Gastrocnemius medialis (tissue), 4 donors: ENCODE measurements at regions not wholly inside any gene's neighbourhood (a gene's known extent, or its start where the extent isn't known, plus 50 kb on each side); places are given as distances from the start of the nearest gene placed in this dataset.
A peak's percentile ranks its signal among the peaks of the same experiment; 100 is the strongest.

Experiments used
- ATAC-seq, 2 donors: fragments of 150-250 bp; one replicate each; pipeline ENCODE4 v1.9.1; 2016
- DNase-seq, 2 donors: peaks; one replicate each; pipeline ENCODE4 v3.0.0-alpha.2; 2019
- H3K27ac ChIP-seq, 4 donors: fragments of 200-600 bp; sonication (generic); 1 replicate in 1 of 4; 2 replicates in 3 of 4; pipeline ENCODE4 v1.5.1; 2016 to 2018; ENCODE audit warnings: mild to moderate bottlenecking in 2 of 4, moderate library complexity in 1 of 4
- H3K27me3 ChIP-seq, 3 donors: fragments of 200-600 bp; sonication (generic) in 2 of 3; 1 replicate in 1 of 3; 2 replicates in 2 of 3; pipeline versions ENCODE4 v1.5.1 to v1.6.0; 2016 to 2019; ENCODE audit warnings: mild to moderate bottlenecking in 1 of 3, moderate library complexity in 1 of 3
- H3K36me3 ChIP-seq, 2 donors: fragments of 200-600 bp; sonication (generic) in 1 of 2; one replicate each; pipeline ENCODE4 v1.5.1; 2017 to 2018
- H3K4me1 ChIP-seq, 2 donors: fragments of 200-600 bp; sonication (generic) in 1 of 2; one replicate each; pipeline ENCODE4 v1.5.1; 2016 to 2017; ENCODE audit warnings: mild to moderate bottlenecking in 2 of 2
- H3K4me3 ChIP-seq, 4 donors: fragments of 200-600 bp; sonication (generic) in 3 of 4; 1 replicate in 1 of 4; 2 replicates in 3 of 4; pipeline ENCODE4 v1.5.1; 2016 to 2019; ENCODE audit warnings: mild to moderate bottlenecking in 2 of 4
- H3K9me3 ChIP-seq, 3 donors: fragments of 200-600 bp; sonication (generic) in 2 of 3; 1 replicate in 1 of 3; 2 replicates in 2 of 3; pipeline ENCODE4 v1.5.1; 2016 to 2019
- POLR2A ChIP-seq, 2 donors: fragments of 450-650 bp; IDR thresholded peaks; one replicate each; pipeline ENCODE4 v1.6.1; 2017; ENCODE audit warnings: antibody characterized with exemption in 2 of 2, mild to moderate bottlenecking in 2 of 2, moderate library complexity in 2 of 2
- in situ Hi-C, 4 donors: fragments of 200-750 bp; cut with MboI; loops; one replicate each; pipeline versions ENCODE4 v1.15.0 to v1.8.0; 2017; ENCODE audit warnings: low sequenced_read_pairs in 4 of 4
- intact Hi-C: fragments of 100-400 bp; cut with DNase I; formaldehyde crosslinking; loops from one replicate; pipeline ENCODE4 v1.15.1; 2023; ENCODE audit warnings: low total_unique reads
- TF ChIP-seq, protein P1 (sequence below), 5 experiments: fragments of 450-650 bp in 3 of 5; fragments of 200-600 bp in 2 of 5; sonication (generic) in 2 of 5; IDR thresholded peaks in 4 of 5; conservative IDR thresholded peaks in 1 of 5; 1 replicate in 4 of 5; 2 replicates in 1 of 5; pipeline ENCODE4 v1.5.1; 2016 to 2019; ENCODE audit warnings: antibody characterized with exemption in 5 of 5, mild to moderate bottlenecking in 3 of 5, moderate library complexity in 3 of 5

DNA sequence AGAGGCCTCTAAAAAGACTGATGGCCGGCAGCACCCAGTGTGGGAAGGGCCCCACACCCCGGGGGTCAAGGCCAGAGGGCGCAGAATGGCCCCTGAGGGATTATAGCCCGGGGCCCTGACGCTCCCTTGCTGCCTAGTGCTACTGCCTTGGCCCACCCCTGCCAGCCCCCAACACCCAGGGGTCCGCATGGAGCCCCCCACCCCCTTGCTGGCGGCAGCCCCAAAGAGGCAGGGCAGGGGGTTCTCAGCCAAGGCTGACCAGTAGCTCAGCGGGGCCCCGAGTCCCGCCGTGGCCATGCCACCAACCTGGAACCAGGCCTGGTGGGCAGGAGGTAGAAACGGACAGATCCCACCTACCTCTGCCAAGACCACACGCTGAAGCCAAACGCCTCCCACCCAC lies 73.1 kb upstream of the FBRSL1 start:
- in situ Hi-C loops: loop anchor here in 1 of 4 donors (25.0 kb wide), 2 partner anchors 120 to 195 kb away; partner anchors contain the start of genes LRCOL1 and P2RX2
- TF ChIP-seq, protein P1, sequence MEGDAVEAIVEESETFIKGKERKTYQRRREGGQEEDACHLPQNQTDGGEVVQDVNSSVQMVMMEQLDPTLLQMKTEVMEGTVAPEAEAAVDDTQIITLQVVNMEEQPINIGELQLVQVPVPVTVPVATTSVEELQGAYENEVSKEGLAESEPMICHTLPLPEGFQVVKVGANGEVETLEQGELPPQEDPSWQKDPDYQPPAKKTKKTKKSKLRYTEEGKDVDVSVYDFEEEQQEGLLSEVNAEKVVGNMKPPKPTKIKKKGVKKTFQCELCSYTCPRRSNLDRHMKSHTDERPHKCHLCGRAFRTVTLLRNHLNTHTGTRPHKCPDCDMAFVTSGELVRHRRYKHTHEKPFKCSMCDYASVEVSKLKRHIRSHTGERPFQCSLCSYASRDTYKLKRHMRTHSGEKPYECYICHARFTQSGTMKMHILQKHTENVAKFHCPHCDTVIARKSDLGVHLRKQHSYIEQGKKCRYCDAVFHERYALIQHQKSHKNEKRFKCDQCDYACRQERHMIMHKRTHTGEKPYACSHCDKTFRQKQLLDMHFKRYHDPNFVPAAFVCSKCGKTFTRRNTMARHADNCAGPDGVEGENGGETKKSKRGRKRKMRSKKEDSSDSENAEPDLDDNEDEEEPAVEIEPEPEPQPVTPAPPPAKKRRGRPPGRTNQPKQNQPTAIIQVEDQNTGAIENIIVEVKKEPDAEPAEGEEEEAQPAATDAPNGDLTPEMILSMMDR (IDR thresholded peaks at IDR 0.05 in 4 of 5, conservative IDR thresholded peaks at IDR 0.05 in 1 of 5): no peak
- TF ChIP-seq POLR2A (IDR thresholded peaks at IDR 0.05): no peak
- ATAC-seq: no peak

DNA sequence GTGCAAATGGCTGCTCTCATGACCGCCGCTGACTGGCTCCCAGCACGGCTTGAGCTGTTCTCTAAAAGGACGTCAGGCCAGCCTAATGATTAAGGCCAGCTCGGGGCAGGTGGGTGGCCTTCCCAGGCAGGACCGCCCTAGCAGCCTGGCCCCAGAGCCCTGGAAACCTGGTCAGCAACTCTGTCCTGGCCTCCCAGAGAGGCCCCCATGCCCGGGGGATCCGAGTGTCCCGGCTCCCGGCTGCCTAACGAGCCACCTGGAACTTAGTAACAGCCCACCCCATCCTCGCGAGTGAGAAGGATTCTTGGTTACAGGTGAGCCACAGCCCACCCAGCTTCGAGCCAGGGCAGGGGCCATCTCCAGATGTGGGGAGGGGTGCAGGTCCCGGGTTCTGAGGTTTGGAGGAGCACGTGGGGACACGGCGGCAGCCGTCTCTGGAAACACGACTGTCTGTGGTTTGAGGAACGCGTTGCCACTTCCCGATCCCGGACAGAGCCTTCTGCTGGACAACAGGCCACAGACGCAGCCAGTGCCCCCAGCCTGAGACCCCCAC lies 73.8 kb upstream of the FBRSL1 start:
- Histone ChIP-seq H3K4me3 (no peak overlapping the region), H3K36me3 (no peaks in the 10 kb centered on the region), H3K27ac (no peak overlapping the region), H3K9me3 (no peaks in the 10 kb centered on the region), H3K4me1 (no peaks in the 10 kb centered on the region), H3K27me3 (peaks cover 39 to 43% (median 41%) of the 10 kb centered on the region in 3 donors)
- intact Hi-C loops: loop anchor here (5.0 to 10.0 kb wide), 2 partner anchors 201 to 261 kb away; partner anchors contain the start of gene P2RX2
- in situ Hi-C loops: loop anchor here in 1 of 4 donors (25.0 kb wide), 2 partner anchors 121 to 196 kb away; partner anchors contain the start of genes LRCOL1 and P2RX2
- TF ChIP-seq, protein P1 (IDR thresholded peaks at IDR 0.05 in 4 of 5, conservative IDR thresholded peaks at IDR 0.05 in 1 of 5): no peak
- TF ChIP-seq POLR2A (IDR thresholded peaks at IDR 0.05): no peak
- ATAC-seq (no peak), DNase-seq (no peak)

More for the DNA sequence above, 73.1 kb upstream of the FBRSL1 start:
- Histone ChIP-seq H3K27me3 (peaks cover 41 to 50% (median 41%) of the 10 kb centered on the region in 3 donors), H3K27ac (no peak overlapping the region), H3K4me1 (no peaks in the 10 kb centered on the region), H3K36me3 (no peaks in the 10 kb centered on the region), H3K9me3 (no peaks in the 10 kb centered on the region), H3K4me3 (no peak overlapping the region)
- DNase-seq: no peak
- intact Hi-C loops: loop anchor here (5.0 to 10.0 kb wide), 2 partner anchors 200 to 262 kb away; partner anchors contain the start of gene P2RX2

DNA sequence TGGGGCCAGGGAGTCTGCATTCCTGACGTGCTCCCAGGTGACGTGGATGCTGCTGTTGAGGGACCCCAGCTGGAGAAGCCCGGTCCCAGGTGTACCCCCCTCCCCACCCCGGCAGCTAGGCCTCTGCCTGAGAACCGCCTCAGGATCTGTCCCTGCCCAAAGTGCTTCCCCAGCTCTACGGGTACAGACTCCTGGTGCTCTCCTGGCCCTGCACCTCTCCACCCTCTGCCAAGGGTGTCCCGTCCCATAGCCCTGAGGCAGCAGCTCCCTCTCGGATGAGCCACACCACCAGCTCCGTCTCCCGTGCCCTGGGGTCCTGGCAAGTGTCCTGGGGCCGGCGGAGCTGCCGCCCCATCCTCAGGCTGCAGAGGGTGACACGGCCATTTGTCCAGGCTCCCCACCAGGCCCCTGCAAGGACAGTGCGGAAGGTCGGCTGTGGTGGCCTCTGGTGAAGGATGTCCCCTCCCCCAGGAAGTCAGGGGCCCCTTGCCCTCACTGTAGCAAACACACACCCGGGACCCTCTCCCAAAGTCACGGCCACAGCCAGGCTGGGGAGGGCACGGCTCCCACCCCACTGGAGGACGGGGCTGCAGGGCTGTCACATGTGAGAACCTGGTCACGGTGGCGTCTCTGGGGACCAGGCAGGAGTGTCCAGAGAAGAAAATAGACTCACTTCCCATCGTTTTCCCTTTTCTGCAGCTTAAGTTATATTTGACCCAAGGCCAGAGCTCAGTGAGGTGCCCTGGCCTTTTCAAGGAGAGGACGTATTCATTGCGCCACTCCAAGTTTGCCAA lies 74.4 kb upstream of the FBRSL1 start:
- no peak for ATAC-seq
- Histone ChIP-seq H3K36me3 (no peaks in the 10 kb centered on the region), H3K27me3 (peaks cover 37 to 40% (median 38%) of the 10 kb centered on the region in 3 donors), H3K4me1 (no peaks in the 10 kb centered on the region), H3K4me3 (no peak overlapping the region), H3K9me3 (no peaks in the 10 kb centered on the region), H3K27ac (no peak overlapping the region)
- TF ChIP-seq, protein P1 (IDR thresholded peaks at IDR 0.05 in 4 of 5, conservative IDR thresholded peaks at IDR 0.05 in 1 of 5): no peak
- TF ChIP-seq POLR2A (IDR thresholded peaks at IDR 0.05): no peak
- no peak for DNase-seq
- in situ Hi-C loops: loop anchor here in 1 of 4 donors (25.0 kb wide), 2 partner anchors 122 to 197 kb away; partner anchors contain the start of genes LRCOL1 and P2RX2
- intact Hi-C loops: loop anchor here (1.0 to 10.0 kb wide), 3 partner anchors 108 to 261 kb away; partner anchors contain the start of gene P2RX2

DNA sequence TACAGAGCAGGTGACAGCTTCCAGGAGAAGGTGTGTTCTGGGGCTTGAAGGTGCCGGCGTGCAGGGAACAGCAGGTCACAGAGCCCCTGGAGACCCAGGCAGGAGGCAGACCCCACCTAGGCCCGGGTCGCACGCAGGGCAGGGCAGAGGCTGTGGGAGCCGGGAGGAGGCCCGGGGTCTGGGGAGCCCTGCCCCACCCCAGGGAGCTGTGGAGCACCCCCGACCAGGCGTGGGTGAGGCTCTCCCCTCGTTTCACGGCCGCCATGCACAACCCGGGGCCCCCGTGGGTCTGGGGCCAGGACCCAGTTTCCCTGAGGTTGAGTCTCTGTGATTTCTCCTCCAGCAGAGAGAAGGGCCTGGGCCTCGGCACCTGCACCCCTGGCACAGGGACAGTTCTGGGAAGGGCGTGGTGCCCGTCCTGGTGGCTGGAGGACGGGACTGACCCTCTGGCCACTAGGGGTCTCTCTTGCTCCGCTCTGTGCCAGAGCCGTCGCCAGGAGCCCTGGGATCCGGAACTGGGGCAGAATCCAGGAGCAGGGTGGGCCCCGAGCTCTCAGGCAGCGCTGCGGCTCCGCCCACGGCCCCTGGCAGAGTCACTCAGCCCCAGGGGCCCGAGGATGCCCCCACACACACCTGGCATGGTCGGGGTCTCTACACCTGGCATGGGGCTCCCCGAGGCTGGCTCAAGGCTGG lies 75.2 kb upstream of the FBRSL1 start:
- Histone ChIP-seq H3K27ac (no peak overlapping the region), H3K4me3 (no peak overlapping the region), H3K27me3 (peaks cover 30 to 33% (median 31%) of the 10 kb centered on the region in 3 donors), H3K9me3 (no peaks in the 10 kb centered on the region), H3K4me1 (no peaks in the 10 kb centered on the region), H3K36me3 (no peaks in the 10 kb centered on the region)
- DNase-seq (peak; percentile 47 to 57), ATAC-seq (peak; percentile 89 to 92)
- TF ChIP-seq, protein P1 (IDR thresholded peaks at IDR 0.05 in 4 of 5, conservative IDR thresholded peaks at IDR 0.05 in 1 of 5): peak; percentile 74 to 93 (median 86)
- TF ChIP-seq POLR2A (IDR thresholded peaks at IDR 0.05): no peak
- intact Hi-C loops (loop anchor here (1.0 to 10.0 kb wide), 3 partner anchors 109 to 260 kb away; partner anchors contain the start of gene P2RX2), in situ Hi-C loops (loop anchor here in 1 of 4 donors (25.0 kb wide), 2 partner anchors 123 to 198 kb away; partner anchors contain the start of genes LRCOL1 and P2RX2)
